Ishikawa (cell line): ENCODE measurements at regions not wholly inside any gene's neighbourhood (a gene's known extent, or its start where the extent isn't known, plus 50 kb on each side); places are given as distances from the start of the nearest gene placed in this dataset.

ENCODE experiments used
- CEBPB ChIP-seq: IDR thresholded peaks from 2 replicates; pipeline ENCODE4 v1.6.1; 2012
- CREB1 ChIP-seq: IDR thresholded peaks from 2 replicates; pipeline ENCODE4 v1.6.1; 2012; ENCODE audit warnings: low read depth
- EGR1 ChIP-seq: IDR thresholded peaks from 2 replicates; pipeline ENCODE4 v1.6.1; 2012
- EP300 ChIP-seq: IDR thresholded peaks from 2 replicates; pipeline ENCODE4 v1.6.1; 2012; ENCODE audit warnings: borderline replicate concordance
- FOXM1 ChIP-seq: IDR thresholded peaks from 2 replicates; pipeline ENCODE4 v1.6.1; 2012; ENCODE audit warnings: low read depth, borderline replicate concordance
- MAX ChIP-seq: IDR thresholded peaks from 2 replicates; pipeline ENCODE4 v1.6.1; 2012
- NFIC ChIP-seq: IDR thresholded peaks from 2 replicates; pipeline ENCODE4 v1.6.1; 2012
- RAD21 ChIP-seq: IDR thresholded peaks from 2 replicates; pipeline ENCODE4 v1.6.1; 2012; ENCODE audit warnings: low read depth
- TAF1 ChIP-seq: IDR thresholded peaks from 2 replicates; pipeline ENCODE4 v1.6.1; 2012; ENCODE audit warnings: low read depth, mild to moderate bottlenecking
- TCF12 ChIP-seq: IDR thresholded peaks from 2 replicates; pipeline ENCODE4 v1.6.1; 2012; ENCODE audit warnings: low read depth
- TEAD4 ChIP-seq: IDR thresholded peaks from 2 replicates; pipeline ENCODE4 v1.6.1; 2012
- YY1 ChIP-seq: IDR thresholded peaks from 2 replicates; pipeline ENCODE4 v1.6.1; 2012; ENCODE audit warnings: low read depth
- ZBTB7A ChIP-seq: IDR thresholded peaks from 2 replicates; pipeline ENCODE4 v1.6.1; 2012; ENCODE audit warnings: low read depth
- TF ChIP-seq, protein P1 (sequence below): IDR thresholded peaks from 2 replicates; pipeline ENCODE4 v1.6.1; 2012; ENCODE audit warnings: low read depth, mild to moderate bottlenecking

GRCh38 chr20:23245553-23246181 lies 104.9 kb upstream of the NXT1 start:
- TF ChIP-seq RAD21 (no peak), ZBTB7A (no peak), YY1 (no peak), TCF12 (no peak), EP300 (no peak), TEAD4 (no peak), CEBPB (no peak), TAF1 (no peak), NFIC (no peak), FOXM1 (no peak), MAX (no peak), CREB1 (no peak), EGR1 (no peak)
- TF ChIP-seq, protein P1, sequence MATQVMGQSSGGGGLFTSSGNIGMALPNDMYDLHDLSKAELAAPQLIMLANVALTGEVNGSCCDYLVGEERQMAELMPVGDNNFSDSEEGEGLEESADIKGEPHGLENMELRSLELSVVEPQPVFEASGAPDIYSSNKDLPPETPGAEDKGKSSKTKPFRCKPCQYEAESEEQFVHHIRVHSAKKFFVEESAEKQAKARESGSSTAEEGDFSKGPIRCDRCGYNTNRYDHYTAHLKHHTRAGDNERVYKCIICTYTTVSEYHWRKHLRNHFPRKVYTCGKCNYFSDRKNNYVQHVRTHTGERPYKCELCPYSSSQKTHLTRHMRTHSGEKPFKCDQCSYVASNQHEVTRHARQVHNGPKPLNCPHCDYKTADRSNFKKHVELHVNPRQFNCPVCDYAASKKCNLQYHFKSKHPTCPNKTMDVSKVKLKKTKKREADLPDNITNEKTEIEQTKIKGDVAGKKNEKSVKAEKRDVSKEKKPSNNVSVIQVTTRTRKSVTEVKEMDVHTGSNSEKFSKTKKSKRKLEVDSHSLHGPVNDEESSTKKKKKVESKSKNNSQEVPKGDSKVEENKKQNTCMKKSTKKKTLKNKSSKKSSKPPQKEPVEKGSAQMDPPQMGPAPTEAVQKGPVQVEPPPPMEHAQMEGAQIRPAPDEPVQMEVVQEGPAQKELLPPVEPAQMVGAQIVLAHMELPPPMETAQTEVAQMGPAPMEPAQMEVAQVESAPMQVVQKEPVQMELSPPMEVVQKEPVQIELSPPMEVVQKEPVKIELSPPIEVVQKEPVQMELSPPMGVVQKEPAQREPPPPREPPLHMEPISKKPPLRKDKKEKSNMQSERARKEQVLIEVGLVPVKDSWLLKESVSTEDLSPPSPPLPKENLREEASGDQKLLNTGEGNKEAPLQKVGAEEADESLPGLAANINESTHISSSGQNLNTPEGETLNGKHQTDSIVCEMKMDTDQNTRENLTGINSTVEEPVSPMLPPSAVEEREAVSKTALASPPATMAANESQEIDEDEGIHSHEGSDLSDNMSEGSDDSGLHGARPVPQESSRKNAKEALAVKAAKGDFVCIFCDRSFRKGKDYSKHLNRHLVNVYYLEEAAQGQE: no peak
